Right atrium auricular region (tissue), 2 donors: ENCODE measurements at regions not wholly inside any gene's neighbourhood (a gene's known extent, or its start where the extent isn't known, plus 50 kb on each side); places are given as distances from the start of the nearest gene placed in this dataset.

Source experiments
- DNase-seq: peaks from one replicate; pipeline ENCODE4 v3.0.0-alpha.2; 2019; ENCODE audit warnings: low spot score
- H3K27ac ChIP-seq, 2 donors: fragments of 200-600 bp; sonication (generic); 1 replicate in 1 of 2; 2 replicates in 1 of 2; pipeline ENCODE4 v1.5.1; 2016 to 2019
- H3K27me3 ChIP-seq, 2 donors: fragments of 200-600 bp; sonication (generic); one replicate each; pipeline versions ENCODE4 v1.5.1 to v1.6.0; 2017 to 2019
- H3K36me3 ChIP-seq: fragments of 200-600 bp; sonication (generic); one replicate; pipeline ENCODE4 v1.5.1; 2016
- H3K4me1 ChIP-seq, 2 donors: fragments of 200-600 bp; sonication (generic); one replicate each; pipeline versions ENCODE4 v1.5.1 to v1.6.0; 2017 to 2019
- H3K4me3 ChIP-seq, 2 donors: fragments of 200-600 bp; sonication (generic); 1 replicate in 1 of 2; 2 replicates in 1 of 2; pipeline ENCODE4 v1.5.1; 2017 to 2019; ENCODE audit warnings: mild to moderate bottlenecking in 1 of 2, moderate library complexity in 1 of 2
- H3K9me3 ChIP-seq, 2 donors: fragments of 200-600 bp; sonication (generic); one replicate each; pipeline ENCODE4 v1.5.1; 2019
- CTCF ChIP-seq, 2 donors: fragments of 200-600 bp; sonication (generic); IDR thresholded peaks; one replicate each; pipeline ENCODE4 v1.5.1; 2019; ENCODE audit warnings: antibody characterized with exemption in 2 of 2

GRCh38 chr10:78571286-78571685 lies 497.5 kb upstream of the ZMIZ1 start:
- no peaks in the 10 kb centered on the region for H3K36me3 ChIP-seq
- H3K27ac ChIP-seq, result no peak overlapping the region
- peaks cover 0 to 19% of the 10 kb centered on the region in 2 donors for H3K4me1 ChIP-seq
- no peak for DNase-seq
- no peaks in the 10 kb centered on the region for H3K9me3 ChIP-seq
- TF ChIP-seq CTCF (IDR thresholded peaks at IDR 0.05), result no peak
- H3K27me3 ChIP-seq, result no peaks in the 10 kb centered on the region
- H3K4me3 ChIP-seq, result no peak overlapping the region

GRCh38 chr10:78571891-78572290 lies 496.9 kb upstream of the ZMIZ1 start:
- TF ChIP-seq CTCF (IDR thresholded peaks at IDR 0.05), result no peak
- no peak for DNase-seq
- Histone ChIP-seq H3K27ac (no peak overlapping the region), H3K4me3 (no peak overlapping the region), H3K9me3 (no peaks in the 10 kb centered on the region), H3K36me3 (no peaks in the 10 kb centered on the region), H3K27me3 (no peaks in the 10 kb centered on the region), H3K4me1 (peaks cover 0 to 21% of the 10 kb centered on the region in 2 donors)

GRCh38 chr10:78572565-78572964 lies 496.2 kb upstream of the ZMIZ1 start:
- Histone ChIP-seq H3K27me3 (no peaks in the 10 kb centered on the region), H3K4me1 (peaks cover 0 to 21% of the 10 kb centered on the region in 2 donors), H3K27ac (no peak overlapping the region)

GRCh38 chr10:78574547-78574946 lies 494.2 kb upstream of the ZMIZ1 start:
- Histone ChIP-seq H3K4me3 (no peak overlapping the region), H3K27ac (no peak overlapping the region), H3K36me3 (no peaks in the 10 kb centered on the region), H3K4me1 (peaks cover 0 to 22% of the 10 kb centered on the region in 2 donors), H3K9me3 (no peaks in the 10 kb centered on the region), H3K27me3 (no peaks in the 10 kb centered on the region)
- DNase-seq, result no peak
- no peak for TF ChIP-seq CTCF (IDR thresholded peaks at IDR 0.05)

More at GRCh38 chr10:78572565-78572964, 496.2 kb upstream of the ZMIZ1 start:
- Histone ChIP-seq H3K4me3 (no peak overlapping the region), H3K36me3 (no peaks in the 10 kb centered on the region), H3K9me3 (no peaks in the 10 kb centered on the region)
- no peak for TF ChIP-seq CTCF (IDR thresholded peaks at IDR 0.05)
- DNase-seq, result no peak

- Histone ChIP-seq H3K9me3 (no peaks in the 10 kb centered on the region), H3K4me3 (no peak overlapping the region), H3K36me3 (no peaks in the 10 kb centered on the region), H3K27me3 (no peaks in the 10 kb centered on the region), H3K27ac (no peak overlapping the region), H3K4me1 (peaks cover 0 to 29% of the 10 kb centered on the region in 2 donors)
- TF ChIP-seq CTCF (IDR thresholded peaks at IDR 0.05), result no peak
- no peak for DNase-seq
These were observed 493.4 kb upstream of the ZMIZ1 start for GRCh38 chr10:78575400-78575799.

GRCh38 chr10:78576276-78576675 lies 492.5 kb upstream of the ZMIZ1 start:
- Histone ChIP-seq H3K36me3 (no peaks in the 10 kb centered on the region), H3K4me1 (peaks cover 0 to 29% of the 10 kb centered on the region in 2 donors), H3K4me3 (no peak overlapping the region), H3K9me3 (no peaks in the 10 kb centered on the region), H3K27ac (no peak overlapping the region), H3K27me3 (no peaks in the 10 kb centered on the region)
- TF ChIP-seq CTCF (IDR thresholded peaks at IDR 0.05), result no peak
- no peak for DNase-seq
